GM19328 (cell line): ENCODE measurements at regions not wholly inside any gene's neighbourhood (a gene's known extent, or its start where the extent isn't known, plus 50 kb on each side); places are given as distances from the start of the nearest gene placed in this dataset.

Experiments used
- ATAC-seq: cut with Tn5 transposase; IDR thresholded peaks from one replicate; pipeline ENCODE4 v1.9.1; 2021; ENCODE audit warnings: mild to moderate bottlenecking, moderate library complexity; ENCODE audit not compliant: unreplicated experiment

GRCh38 chr19:28027116-28027515 is 1185.8 kb downstream of the UQCRFS1 start:
- ATAC-seq: no peak

- no peak for ATAC-seq
These were observed 1186.3 kb downstream of the UQCRFS1 start for GRCh38 chr19:28026636-28027035.

- no peak for ATAC-seq
These were observed 1188.0 kb downstream of the UQCRFS1 start for GRCh38 chr19:28024920-28025319.

GRCh38 chr19:28023064-28023463 is 1189.9 kb downstream of the UQCRFS1 start:
- no peak for ATAC-seq

- ATAC-seq: no peak
These were observed 1190.4 kb downstream of the UQCRFS1 start for GRCh38 chr19:28022506-28022905.

- ATAC-seq: no peak
These were observed 1191.4 kb downstream of the UQCRFS1 start for GRCh38 chr19:28021259-28022185.

- no peak for ATAC-seq
These were observed 1192.2 kb downstream of the UQCRFS1 start for GRCh38 chr19:28020619-28021258.

GRCh38 chr19:28019901-28020300 is 1193.0 kb downstream of the UQCRFS1 start:
- no peak for ATAC-seq

GRCh38 chr19:28019371-28019770 is 1193.6 kb downstream of the UQCRFS1 start:
- no peak for ATAC-seq

- no peak for ATAC-seq
These were observed 1194.5 kb downstream of the UQCRFS1 start for GRCh38 chr19:28018499-28018898.

GRCh38 chr19:28014615-28015405 is 1198.1 kb downstream of the UQCRFS1 start:
- no peak for ATAC-seq

GRCh38 chr19:28012361-28012760 is 1200.6 kb downstream of the UQCRFS1 start:
- no peak for ATAC-seq

- no peak for ATAC-seq
These were observed 1202.3 kb downstream of the UQCRFS1 start for GRCh38 chr19:28010656-28011055.

GRCh38 chr19:28009696-28010095 is 1203.3 kb downstream of the UQCRFS1 start:
- ATAC-seq: no peak

- no peak for ATAC-seq
These were observed 1204.3 kb downstream of the UQCRFS1 start for GRCh38 chr19:28008695-28009094.

- no peak for ATAC-seq
These were observed 1209.4 kb downstream of the UQCRFS1 start for GRCh38 chr19:28003543-28003942.

- ATAC-seq: no peak
These were observed 1215.9 kb downstream of the UQCRFS1 start for GRCh38 chr19:27997069-27997468.

- ATAC-seq: no peak
These were observed 1219.1 kb downstream of the UQCRFS1 start for GRCh38 chr19:27993619-27994570.

GRCh38 chr19:27986299-27986698 is 1226.7 kb downstream of the UQCRFS1 start:
- no peak for ATAC-seq

GRCh38 chr19:27975419-27976005 is 1237.4 kb downstream of the UQCRFS1 start:
- ATAC-seq: no peak
